Right lobe of liver (tissue), 6 donors: ENCODE measurements at regions not wholly inside any gene's neighbourhood (a gene's known extent, or its start where the extent isn't known, plus 50 kb on each side); places are given as distances from the start of the nearest gene placed in this dataset.

Experiments
- ATAC-seq, 4 donors: fragments of 200-7000 bp; cut with Tn5 transposase; one replicate each; pipeline ENCODE4 v1.9.1; 2020; ENCODE audit warnings: mild to moderate bottlenecking in 4 of 4, moderate library complexity in 4 of 4
- DNase-seq, 3 donors: peaks; one replicate each; pipeline ENCODE4 v3.0.0-alpha.2; 2020
- H3K27ac ChIP-seq, 3 donors: fragments of 200-600 bp; one replicate each; pipeline ENCODE4 v1.8.0; 2022
- H3K27me3 ChIP-seq, 2 donors: fragments of 200-600 bp; one replicate each; pipeline ENCODE4 v1.8.0; 2022
- H3K36me3 ChIP-seq, 4 donors: fragments of 200-600 bp; sonication (generic) in 1 of 4; one replicate each; pipeline versions ENCODE4 v1.5.1 to v1.8.0; 2017 to 2022; ENCODE audit warnings: control low read depth in 1 of 4
- H3K4me1 ChIP-seq, 4 donors: fragments of 200-600 bp; sonication (generic) in 1 of 4; one replicate each; pipeline versions ENCODE4 v1.5.1 to v1.8.0; 2017 to 2022; ENCODE audit warnings: control low read depth in 1 of 4
- H3K4me3 ChIP-seq, 3 donors: fragments of 200-600 bp; one replicate each; pipeline ENCODE4 v1.8.0; 2022
- H3K9me3 ChIP-seq, 4 donors: fragments of 200-600 bp; sonication (generic) in 1 of 4; one replicate each; pipeline versions ENCODE4 v1.5.1 to v1.8.0; 2017 to 2022; ENCODE audit warnings: control low read depth in 1 of 4
- CTCF ChIP-seq, 4 donors: fragments of 200-600 bp in 3 of 4; fragments of 450-650 bp in 1 of 4; IDR thresholded peaks; one replicate each; pipeline versions ENCODE4 v1.5.1 to v1.8.0; 2016 to 2022; ENCODE audit warnings: antibody characterized with exemption in 4 of 4, mild to moderate bottlenecking in 2 of 4
- POLR2A ChIP-seq: fragments of 450-650 bp; IDR thresholded peaks from one replicate; pipeline ENCODE4 v1.6.1; 2017; ENCODE audit warnings: antibody characterized with exemption, mild to moderate bottlenecking
- WGBS: methylation state at CpG from one replicate; pipeline ENCODE4 v1.1.6; 2018; ENCODE audit warnings: low coverage, low lambda C conversion rate; ENCODE audit not compliant: insufficient coverage; ENCODE audit errors: missing lambda C conversion rate; 5-methylcytosine and 5-hydroxymethylcytosine counted together
- intact Hi-C, 2 donors: fragments of 100-400 bp; cut with DNase I; formaldehyde crosslinking; loops; one replicate each; pipeline versions ENCODE4 v1.11.2 to v1.14.1; 2022
- donor health status: DM: no; HTN: yes; CAD: no.
- donor health status: DM: no; HTN: no; CAD: no.
- donor health status: DM: no; HTN: no; CAD: no.
- donor health status: DM: no; HTN: yes; CAD: no.
- donor health status: DM: no; HTN: yes; CAD: no.

- no peak for ATAC-seq
Observed at GRCh38 chr2:164220265-164220664, 401.0 kb downstream of the GRB14 start.

DNA sequence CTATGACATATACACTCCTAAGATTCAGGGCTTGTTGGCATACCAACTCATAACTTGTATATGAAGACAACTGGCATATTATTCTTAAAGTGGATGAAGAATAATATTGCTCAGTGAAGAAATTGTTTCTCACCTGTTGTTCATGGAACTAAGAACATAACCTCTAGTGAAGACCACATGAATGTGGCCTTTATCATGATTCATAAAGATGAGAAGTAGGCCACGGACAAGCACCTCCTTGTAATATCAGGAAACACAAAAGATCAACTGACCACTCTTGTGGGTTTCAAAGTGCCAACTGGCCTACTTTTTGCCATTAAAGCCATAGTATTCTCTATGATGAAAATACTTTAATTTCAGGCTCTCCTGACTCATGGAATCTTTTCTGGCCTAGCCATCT is 407.4 kb downstream of the GRB14 start:
- no peak for DNase-seq
- H3K4me1 ChIP-seq: no peaks in the 10 kb centered on the region
- ATAC-seq: no peak
- H3K4me3 ChIP-seq: no peak overlapping the region
- no peak overlapping the region for H3K27ac ChIP-seq
- intact Hi-C loops: no loop called here
- no peaks in the 10 kb centered on the region for H3K36me3 ChIP-seq
- no peaks in the 10 kb centered on the region for H3K27me3 ChIP-seq
- no peak for TF ChIP-seq POLR2A
- TF ChIP-seq CTCF (IDR thresholded peaks at IDR 0.05): no peak
- WGBS: 31% methylated on average over 1 of the region's 1 CpG
- H3K9me3 ChIP-seq: no peaks in the 10 kb centered on the region

More at GRCh38 chr2:164220265-164220664, 401.0 kb downstream of the GRB14 start:
- no peak overlapping the region for H3K27ac ChIP-seq
- no peaks in the 10 kb centered on the region for H3K27me3 ChIP-seq
- no peaks in the 10 kb centered on the region for H3K36me3 ChIP-seq
- H3K9me3 ChIP-seq: no peaks in the 10 kb centered on the region
- H3K4me3 ChIP-seq: no peak overlapping the region
- no peaks in the 10 kb centered on the region for H3K4me1 ChIP-seq
- WGBS: 56% methylated on average over 4 of the region's 4 CpGs
- intact Hi-C loops: no loop called here
- no peak for DNase-seq
- TF ChIP-seq CTCF (IDR thresholded peaks at IDR 0.05): no peak
- no peak for TF ChIP-seq POLR2A

DNA sequence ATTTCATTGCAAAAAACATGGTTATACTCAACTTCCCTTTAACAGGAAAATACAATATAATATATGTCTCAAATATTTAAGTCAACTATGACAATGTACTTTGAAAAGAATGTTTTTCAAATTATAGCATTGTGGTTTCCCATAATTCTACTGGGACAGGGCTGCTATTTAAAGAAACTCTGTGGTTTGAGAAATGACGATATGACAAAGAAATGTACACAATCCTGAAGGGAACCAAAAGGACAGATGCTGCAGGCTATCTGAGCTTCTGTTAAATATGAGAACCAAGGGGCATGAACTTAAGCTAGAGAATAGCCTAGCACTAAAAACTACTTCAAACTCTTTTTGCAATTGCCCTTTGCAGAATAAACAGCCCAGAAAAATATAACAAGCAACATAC is 415.9 kb downstream of the GRB14 start:
- intact Hi-C loops: no loop called here
- Histone ChIP-seq H3K27me3 (no peaks in the 10 kb centered on the region), H3K4me1 (no peaks in the 10 kb centered on the region), H3K4me3 (no peak overlapping the region), H3K9me3 (no peaks in the 10 kb centered on the region), H3K27ac (no peak overlapping the region), H3K36me3 (no peaks in the 10 kb centered on the region)
- TF ChIP-seq CTCF (IDR thresholded peaks at IDR 0.05) (no peak), POLR2A (no peak)
- WGBS: 9% methylated on average over 1 of the region's 1 CpG
- DNase-seq (no peak), ATAC-seq (no peak)

GRCh38 chr2:164203131-164203530 is 418.2 kb downstream of the GRB14 start:
- ATAC-seq: no peak
- no peak for DNase-seq
- TF ChIP-seq POLR2A: no peak
- no peak for TF ChIP-seq CTCF (IDR thresholded peaks at IDR 0.05)
- no peaks in the 10 kb centered on the region for H3K9me3 ChIP-seq
- intact Hi-C loops: no loop called here
- H3K4me1 ChIP-seq: no peaks in the 10 kb centered on the region
- no peaks in the 10 kb centered on the region for H3K27me3 ChIP-seq
- H3K4me3 ChIP-seq: no peak overlapping the region
- no peak overlapping the region for H3K27ac ChIP-seq
- WGBS: 51% methylated on average over 3 of the region's 3 CpGs
- no peaks in the 10 kb centered on the region for H3K36me3 ChIP-seq

DNA sequence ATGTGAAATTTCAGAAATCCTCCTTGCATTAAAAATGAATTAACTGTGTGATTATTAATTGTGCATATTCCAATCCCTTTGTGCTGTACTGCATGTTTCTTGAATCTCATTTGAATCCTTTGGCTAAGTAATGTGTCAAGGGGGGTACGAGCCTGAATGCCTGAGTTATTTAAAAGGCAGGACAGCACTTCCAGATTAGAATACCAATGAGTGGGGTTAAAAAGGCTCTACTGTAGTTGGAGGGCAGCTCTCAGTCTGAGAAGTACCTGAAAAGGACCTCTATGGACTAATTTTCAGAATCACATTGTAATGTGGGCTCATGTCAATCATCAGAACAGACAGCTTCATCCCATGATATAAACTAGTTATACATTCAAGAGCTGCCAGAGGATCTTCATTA is 423.0 kb downstream of the GRB14 start:
- no peak for ATAC-seq
- Histone ChIP-seq H3K27ac (no peak overlapping the region), H3K27me3 (no peaks in the 10 kb centered on the region), H3K36me3 (no peaks in the 10 kb centered on the region), H3K4me1 (no peaks in the 10 kb centered on the region), H3K9me3 (no peaks in the 10 kb centered on the region), H3K4me3 (no peak overlapping the region)
- no peak for TF ChIP-seq POLR2A
- no peak for TF ChIP-seq CTCF (IDR thresholded peaks at IDR 0.05)
- WGBS: 61% methylated on average over 1 of the region's 1 CpG
- DNase-seq: no peak
- intact Hi-C loops: no loop called here
